Activated B cell treated with CpG ODN at 0.5 μM for 24 hours (primary cell): ENCODE measurements at regions not wholly inside any gene's neighbourhood (a gene's known extent, or its start where the extent isn't known, plus 50 kb on each side); places are given as distances from the start of the nearest gene placed in this dataset.

Experiments used
- ATAC-seq: fragments of 200-7000 bp; cut with Tn5 transposase; one replicate; pipeline ENCODE4 v1.10.0; 2021; ENCODE audit warnings: low read depth, mild to moderate bottlenecking, moderate library complexity
- CTCF ChIA-PET: fragments of 350-600 bp; sonication (Branson Sonifier 250); formaldehyde crosslinking; loops from one replicate; lab custom pipeline; 2021; ENCODE audit warnings: antibody characterized with exemption; lab: Charles Lee
- POLR2A ChIA-PET: fragments of 350-600 bp; sonication (Branson Sonifier 250); formaldehyde crosslinking; loops from one replicate; lab custom pipeline; 2021; ENCODE audit warnings: antibody characterized with exemption; lab: Charles Lee
- DNase-seq: peaks from one replicate; pipeline ENCODE4 v3.0.0; 2022
- H3K27ac Mint-ChIP-seq: one replicate; pipeline ENCODE4 v1.8.0; 2020; ENCODE audit warnings: mixed read lengths
- H3K27me3 Mint-ChIP-seq: one replicate; pipeline ENCODE4 v1.8.0; 2021; ENCODE audit warnings: mixed read lengths
- H3K36me3 Mint-ChIP-seq: one replicate; pipeline ENCODE4 v1.8.0; 2021; ENCODE audit warnings: low read depth, mixed read lengths
- H3K4me1 Mint-ChIP-seq: one replicate; pipeline ENCODE4 v1.8.0; 2021; ENCODE audit warnings: mixed read lengths
- H3K4me3 Mint-ChIP-seq: one replicate; pipeline ENCODE4 v1.8.0; 2020; ENCODE audit warnings: mild to moderate bottlenecking, mixed read lengths
- H3K9me3 Mint-ChIP-seq: one replicate; pipeline ENCODE4 v1.8.0; 2020; ENCODE audit warnings: mixed read lengths
- CTCF ChIP-seq: fragments of 200-600 bp; IDR thresholded peaks from one replicate; pipeline ENCODE4 v1.8.0; 2022; ENCODE audit warnings: antibody characterized with exemption, mild to moderate bottlenecking
- intact Hi-C: fragments of 100-400 bp; cut with micrococcal nuclease; formaldehyde crosslinking; loops from one replicate; pipeline ENCODE4 v1.15.1; 2024

- no peak for ATAC-seq
- H3K4me3 Mint-ChIP-seq, result no peak overlapping the region
- CTCF ChIA-PET, result no interaction called here
- H3K27me3 Mint-ChIP-seq, result peaks cover 16% of the 10 kb centered on the region
- no peaks in the 10 kb centered on the region for H3K9me3 Mint-ChIP-seq
- no peak for DNase-seq
- peaks cover 9% of the 10 kb centered on the region for H3K4me1 Mint-ChIP-seq
- no peak for TF ChIP-seq CTCF
- intact Hi-C loops, result no loop called here
- POLR2A ChIA-PET, result no interaction called here
- no peak overlapping the region for H3K27ac Mint-ChIP-seq
- H3K36me3 Mint-ChIP-seq, result no peaks in the 10 kb centered on the region
Observed at GRCh38 chr3:193794002-193794881, 201.2 kb downstream of the OPA1 start.

- Mint-ChIP-seq H3K9me3 (no peaks in the 10 kb centered on the region), H3K27ac (no peak overlapping the region), H3K4me3 (no peak overlapping the region), H3K27me3 (peaks cover 14% of the 10 kb centered on the region), H3K36me3 (no peaks in the 10 kb centered on the region), H3K4me1 (peaks cover 8% of the 10 kb centered on the region)
- no peak for TF ChIP-seq CTCF
- ChIA-PET CTCF (no interaction called here), POLR2A (no interaction called here)
- DNase-seq (no peak), ATAC-seq (no peak)
- intact Hi-C loops, result no loop called here
Observed at GRCh38 chr3:193795062-193795690, 202.2 kb downstream of the OPA1 start.

- ATAC-seq (no peak), DNase-seq (no peak)
- Mint-ChIP-seq H3K27me3 (peaks cover 8% of the 10 kb centered on the region), H3K27ac (no peak overlapping the region), H3K4me1 (peaks cover 6% of the 10 kb centered on the region), H3K4me3 (no peak overlapping the region), H3K36me3 (no peaks in the 10 kb centered on the region), H3K9me3 (no peaks in the 10 kb centered on the region)
- POLR2A ChIA-PET, result no interaction called here
- no peak for TF ChIP-seq CTCF
- CTCF ChIA-PET, result interaction anchor here (0.7 kb wide), 1 partner anchor 1666 kb away, joined by 3 read pairs; no protein-coding TSS in a partner anchor
- intact Hi-C loops, result no loop called here
Observed at GRCh38 chr3:193796089-193796488, 203.1 kb downstream of the OPA1 start.

- H3K9me3 Mint-ChIP-seq, result no peaks in the 10 kb centered on the region
- intact Hi-C loops, result no loop called here
- ATAC-seq (no peak), DNase-seq (no peak)
- peaks cover 5% of the 10 kb centered on the region for H3K27me3 Mint-ChIP-seq
- no peaks in the 10 kb centered on the region for H3K36me3 Mint-ChIP-seq
- no peaks in the 10 kb centered on the region for H3K4me1 Mint-ChIP-seq
- no peak overlapping the region for H3K27ac Mint-ChIP-seq
- TF ChIP-seq CTCF, result no peak
- H3K4me3 Mint-ChIP-seq, result no peak overlapping the region
- POLR2A ChIA-PET, result interaction anchor here (0.7 kb wide), 1 partner anchor 100 kb away, joined by 3 read pairs; no protein-coding TSS in a partner anchor
- CTCF ChIA-PET, result no interaction called here
Observed at GRCh38 chr3:193797566-193797965, 204.6 kb downstream of the OPA1 start.

GRCh38 chr3:193798051-193798450 is 205.0 kb downstream of the OPA1 start:
- intact Hi-C loops, result no loop called here
- Mint-ChIP-seq H3K4me1 (no peaks in the 10 kb centered on the region), H3K27me3 (peaks cover 2% of the 10 kb centered on the region), H3K27ac (no peak overlapping the region), H3K4me3 (no peak overlapping the region), H3K9me3 (no peaks in the 10 kb centered on the region), H3K36me3 (no peaks in the 10 kb centered on the region)
- ChIA-PET POLR2A (no interaction called here), CTCF (no interaction called here)
- DNase-seq (no peak), ATAC-seq (no peak)
- no peak for TF ChIP-seq CTCF
